ENCODE measurements at regions not wholly inside any gene's neighbourhood (a gene's known extent, or its start where the extent isn't known, plus 50 kb on each side); places are given as distances from the start of the nearest gene placed in this dataset.
"Not testable (repeated sequence)": the region's sequence is repeated elsewhere in the genome, so short reads cannot be mapped to it uniquely, and the experiment has no call there.

DNA sequence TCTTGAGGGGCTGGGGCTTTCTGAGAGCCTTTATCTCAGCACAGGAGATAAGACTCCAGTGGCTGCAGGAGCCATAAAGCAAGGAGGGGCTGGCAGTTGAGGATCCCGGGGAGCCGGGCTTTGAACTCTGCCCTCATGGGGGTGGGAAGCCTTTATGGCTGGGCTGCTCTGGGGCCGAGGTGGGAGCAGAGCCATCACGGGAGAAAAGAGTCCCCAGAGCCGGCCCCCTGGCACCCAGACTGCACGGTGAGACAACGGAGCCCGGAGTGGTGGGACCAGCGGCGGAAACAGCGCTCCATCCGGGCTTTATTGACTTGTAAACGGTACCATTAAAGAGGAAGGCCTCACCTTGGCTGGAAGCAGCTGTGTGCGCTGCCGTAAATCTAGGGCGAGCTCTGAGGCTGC is 162.6 kb downstream of the MYCN start:
- Histone ChIP-seq H3K36me3 (ENCODE audit: control insufficient read depth, insufficient read depth, low read length) (no peaks in the 10 kb centered on the region), H3K9ac (ENCODE audit: low read length) (peak overlapping the region; percentile 66), H3K4me3 (ENCODE audit: low read depth, low read length) (peak overlapping the region; percentile 13; the same call in 1 of the 2 replicates), H3K27me3 (ENCODE audit: control insufficient read depth, insufficient read depth, low read length) (no peaks in the 10 kb centered on the region), H3K9me3 (ENCODE audit: control insufficient read depth, insufficient read depth, low read depth, low read length) (no peaks in the 10 kb centered on the region), H3K27ac (ENCODE audit: low read depth, low read length) (peak overlapping the region; percentile 82), H3K4me1 (ENCODE audit: control insufficient read depth, insufficient read depth, low read length) (peaks cover 73% of the 10 kb centered on the region)

DNA sequence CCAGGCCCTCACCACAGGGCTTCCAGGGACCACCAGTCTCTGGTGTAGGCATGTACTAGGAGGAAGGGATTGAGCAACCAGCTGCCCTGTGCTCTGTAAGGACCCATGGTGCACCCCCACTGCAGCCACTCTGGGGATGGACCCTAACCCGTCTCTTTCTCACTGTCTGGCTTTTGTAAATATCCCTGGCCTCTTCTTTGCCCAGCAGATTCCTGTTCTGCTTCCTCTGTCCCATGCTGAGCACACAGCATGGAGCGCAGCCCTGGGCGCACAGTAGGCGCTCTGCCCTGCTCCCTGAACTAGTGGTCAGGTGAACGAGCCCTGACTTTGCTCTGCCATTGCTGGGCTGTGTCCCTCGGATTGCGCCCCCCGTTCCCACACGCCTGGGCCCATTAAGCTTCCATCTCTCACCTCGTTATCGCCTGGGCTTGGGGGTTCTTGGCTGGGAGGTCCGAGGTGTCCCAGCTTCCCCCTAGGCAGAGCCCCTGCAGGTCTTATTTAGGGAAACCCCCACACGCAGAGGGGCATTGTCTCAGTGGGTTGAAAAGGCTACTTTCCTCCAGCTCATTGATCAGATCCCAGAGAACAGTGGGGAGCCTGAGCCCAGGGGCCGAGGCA is 162.1 kb downstream of the MYCN start:
- H3K4me1 ChIP-seq (ENCODE audit: control insufficient read depth, insufficient read depth, low read length), result peaks cover 73% of the 10 kb centered on the region
- H3K9me3 ChIP-seq (ENCODE audit: control insufficient read depth, insufficient read depth, low read depth, low read length), result no peaks in the 10 kb centered on the region
- no peaks in the 10 kb centered on the region for H3K27me3 ChIP-seq (ENCODE audit: control insufficient read depth, insufficient read depth, low read length)
- H3K36me3 ChIP-seq (ENCODE audit: control insufficient read depth, insufficient read depth, low read length), result no peaks in the 10 kb centered on the region
- peak overlapping the region; percentile 82 for H3K27ac ChIP-seq (ENCODE audit: low read depth, low read length)
- peak overlapping the region; percentile 66 for H3K9ac ChIP-seq (ENCODE audit: low read length)
- H3K4me3 ChIP-seq (ENCODE audit: low read depth, low read length), result no peak overlapping the region

DNA sequence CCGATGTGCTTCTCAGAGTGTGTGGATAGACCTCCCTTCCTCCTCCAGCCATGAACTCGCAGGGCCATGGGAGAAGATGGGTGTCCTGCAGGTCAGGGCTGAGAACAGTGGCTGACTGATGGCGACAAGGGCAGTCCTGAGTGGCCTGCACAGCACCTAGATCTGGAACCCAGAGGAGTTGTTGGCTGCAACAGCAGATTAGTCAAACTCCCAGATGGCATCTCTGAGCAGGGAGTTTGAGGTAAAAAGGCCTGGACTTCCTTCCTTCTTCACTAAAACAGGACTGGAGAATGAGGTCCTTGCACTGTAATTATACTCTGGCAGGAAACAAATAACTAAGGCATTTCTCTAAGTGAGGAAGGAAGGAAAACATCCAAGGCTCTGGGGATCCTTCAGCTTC is 160.8 kb downstream of the MYCN start:
- no peak overlapping the region for H3K9ac ChIP-seq (ENCODE audit: low read length)
- no peaks in the 10 kb centered on the region for H3K27me3 ChIP-seq (ENCODE audit: control insufficient read depth, insufficient read depth, low read length)
- H3K9me3 ChIP-seq (ENCODE audit: control insufficient read depth, insufficient read depth, low read depth, low read length), result no peaks in the 10 kb centered on the region
- H3K27ac ChIP-seq (ENCODE audit: low read depth, low read length), result no peak overlapping the region
- peaks cover 62% of the 10 kb centered on the region for H3K4me1 ChIP-seq (ENCODE audit: control insufficient read depth, insufficient read depth, low read length)
- H3K36me3 ChIP-seq (ENCODE audit: control insufficient read depth, insufficient read depth, low read length), result no peaks in the 10 kb centered on the region
- H3K4me3 ChIP-seq (ENCODE audit: low read depth, low read length), result no peak overlapping the region

- H3K27ac ChIP-seq (ENCODE audit: low read depth, low read length), result no peak overlapping the region
- no peak overlapping the region for H3K9ac ChIP-seq (ENCODE audit: low read length)
- no peaks in the 10 kb centered on the region for H3K27me3 ChIP-seq (ENCODE audit: control insufficient read depth, insufficient read depth, low read length)
- H3K4me3 ChIP-seq (ENCODE audit: low read depth, low read length), result no peak overlapping the region
- H3K36me3 ChIP-seq (ENCODE audit: control insufficient read depth, insufficient read depth, low read length), result no peaks in the 10 kb centered on the region
- peaks cover 51% of the 10 kb centered on the region for H3K4me1 ChIP-seq (ENCODE audit: control insufficient read depth, insufficient read depth, low read length)
- H3K9me3 ChIP-seq (ENCODE audit: control insufficient read depth, insufficient read depth, low read depth, low read length), result no peaks in the 10 kb centered on the region
Measured at GRCh38 chr2:16100006-16100405, 159.7 kb downstream of the MYCN start.

DNA sequence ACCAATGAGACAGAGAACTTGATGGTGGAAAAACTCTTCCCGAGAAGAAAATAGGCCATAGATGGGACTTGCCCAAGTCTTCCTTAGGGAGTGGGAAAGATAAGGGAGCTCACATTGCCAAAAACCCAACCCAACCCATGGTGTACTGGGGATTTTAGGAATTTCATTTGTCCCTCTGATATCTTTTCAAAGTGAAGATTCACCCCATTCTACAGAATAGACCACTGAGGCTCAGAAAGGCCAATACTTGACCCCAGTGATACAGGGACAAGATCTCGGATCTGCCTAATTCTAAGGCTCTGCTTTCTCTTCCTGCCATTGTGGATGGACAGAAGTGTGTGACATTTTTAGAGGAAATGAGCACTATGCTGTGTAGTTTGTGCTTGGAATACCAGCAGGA is 159.0 kb downstream of the MYCN start:
- Histone ChIP-seq H3K9me3 (ENCODE audit: control insufficient read depth, insufficient read depth, low read depth, low read length) (no peaks in the 10 kb centered on the region), H3K27me3 (ENCODE audit: control insufficient read depth, insufficient read depth, low read length) (no peaks in the 10 kb centered on the region), H3K4me3 (ENCODE audit: low read depth, low read length) (no peak overlapping the region), H3K9ac (ENCODE audit: low read length) (no peak overlapping the region), H3K27ac (ENCODE audit: low read depth, low read length) (no peak overlapping the region), H3K4me1 (ENCODE audit: control insufficient read depth, insufficient read depth, low read length) (peaks cover 52% of the 10 kb centered on the region), H3K36me3 (ENCODE audit: control insufficient read depth, insufficient read depth, low read length) (no peaks in the 10 kb centered on the region)

GRCh38 chr2:16096962-16097361 is 156.6 kb downstream of the MYCN start:
- no peaks in the 10 kb centered on the region for H3K9me3 ChIP-seq (ENCODE audit: control insufficient read depth, insufficient read depth, low read depth, low read length)
- no peaks in the 10 kb centered on the region for H3K27me3 ChIP-seq (ENCODE audit: control insufficient read depth, insufficient read depth, low read length)
- no peak overlapping the region for H3K9ac ChIP-seq (ENCODE audit: low read length)
- H3K36me3 ChIP-seq (ENCODE audit: control insufficient read depth, insufficient read depth, low read length), result no peaks in the 10 kb centered on the region
- no peak overlapping the region for H3K4me3 ChIP-seq (ENCODE audit: low read depth, low read length)
- H3K27ac ChIP-seq (ENCODE audit: low read depth, low read length), result no peak overlapping the region
- H3K4me1 ChIP-seq (ENCODE audit: control insufficient read depth, insufficient read depth, low read length), result peaks cover 29% of the 10 kb centered on the region; the same call in 1 of the 2 replicates

DNA sequence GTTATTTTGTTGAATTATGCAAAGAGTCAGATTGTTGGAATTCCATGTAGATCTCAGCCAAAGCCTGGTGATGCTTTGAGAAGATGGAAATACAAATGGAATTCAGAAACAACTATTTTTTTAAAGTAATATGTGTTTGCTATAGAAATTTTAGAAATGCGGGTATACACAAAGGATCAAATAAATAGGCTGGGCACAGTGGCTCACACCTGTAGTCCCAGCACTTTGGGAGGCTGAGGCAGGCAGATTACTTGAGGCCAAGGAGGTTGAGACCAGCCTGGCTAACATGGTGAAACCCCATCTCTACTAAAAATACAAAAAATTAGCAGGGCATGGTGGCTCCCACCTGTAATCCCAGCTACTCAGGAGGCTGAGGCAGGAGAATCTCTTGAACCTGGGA is 155.1 kb downstream of the MYCN start:
- H3K4me1 ChIP-seq (ENCODE audit: control insufficient read depth, insufficient read depth, low read length), result peaks cover 17% of the 10 kb centered on the region; the same call in 1 of the 2 replicates
- not testable (repeated sequence) for H3K36me3 ChIP-seq (ENCODE audit: control insufficient read depth, insufficient read depth, low read length); H3K9ac ChIP-seq (ENCODE audit: low read length); H3K27me3 ChIP-seq (ENCODE audit: control insufficient read depth, insufficient read depth, low read length); H3K4me3 ChIP-seq (ENCODE audit: low read depth, low read length); H3K9me3 ChIP-seq (ENCODE audit: control insufficient read depth, insufficient read depth, low read depth, low read length); H3K27ac ChIP-seq (ENCODE audit: low read depth, low read length)

DNA sequence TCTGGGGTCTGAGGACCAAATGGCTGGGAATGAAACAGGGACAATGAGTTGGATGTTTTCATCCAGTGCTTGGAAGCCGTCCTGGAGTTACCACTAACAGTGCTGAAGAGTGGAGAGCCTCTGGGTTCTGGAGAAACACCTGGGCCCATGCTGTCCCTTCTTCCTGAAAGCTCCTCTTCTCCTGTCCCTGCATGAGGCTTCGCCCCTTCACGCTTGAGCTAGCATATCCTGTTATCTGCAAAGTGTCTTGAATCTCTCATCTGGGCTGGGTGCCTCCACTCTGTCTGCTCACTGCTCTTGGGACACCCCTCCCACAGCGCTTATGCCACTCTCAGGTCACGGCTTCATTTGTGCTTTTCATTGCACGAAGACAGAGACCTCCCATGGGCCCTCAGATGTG is 154.5 kb downstream of the MYCN start:
- H3K9me3 ChIP-seq (ENCODE audit: control insufficient read depth, insufficient read depth, low read depth, low read length), result no peaks in the 10 kb centered on the region
- H3K27me3 ChIP-seq (ENCODE audit: control insufficient read depth, insufficient read depth, low read length), result no peaks in the 10 kb centered on the region
- no peak overlapping the region for H3K9ac ChIP-seq (ENCODE audit: low read length)
- no peaks in the 10 kb centered on the region for H3K36me3 ChIP-seq (ENCODE audit: control insufficient read depth, insufficient read depth, low read length)
- H3K4me1 ChIP-seq (ENCODE audit: control insufficient read depth, insufficient read depth, low read length), result peaks cover 11% of the 10 kb centered on the region; the same call in 1 of the 2 replicates
- no peak overlapping the region for H3K27ac ChIP-seq (ENCODE audit: low read depth, low read length)
- H3K4me3 ChIP-seq (ENCODE audit: low read depth, low read length), result no peak overlapping the region

- peaks cover 7% of the 10 kb centered on the region; the same call in 1 of the 2 replicates for H3K4me1 ChIP-seq (ENCODE audit: control insufficient read depth, insufficient read depth, low read length)
- no peaks in the 10 kb centered on the region for H3K9me3 ChIP-seq (ENCODE audit: control insufficient read depth, insufficient read depth, low read depth, low read length)
- H3K9ac ChIP-seq (ENCODE audit: low read length), result no peak overlapping the region
- H3K27ac ChIP-seq (ENCODE audit: low read depth, low read length), result no peak overlapping the region
- H3K27me3 ChIP-seq (ENCODE audit: control insufficient read depth, insufficient read depth, low read length), result no peaks in the 10 kb centered on the region
- no peaks in the 10 kb centered on the region for H3K36me3 ChIP-seq (ENCODE audit: control insufficient read depth, insufficient read depth, low read length)
- H3K4me3 ChIP-seq (ENCODE audit: low read depth, low read length), result no peak overlapping the region
Measured at GRCh38 chr2:16093639-16094529, 153.5 kb downstream of the MYCN start.

GRCh38 chr2:16092861-16093638 is 152.7 kb downstream of the MYCN start:
- Histone ChIP-seq H3K27me3 (ENCODE audit: control insufficient read depth, insufficient read depth, low read length) (no peaks in the 10 kb centered on the region), H3K9ac (ENCODE audit: low read length) (no peak overlapping the region), H3K9me3 (ENCODE audit: control insufficient read depth, insufficient read depth, low read depth, low read length) (no peaks in the 10 kb centered on the region), H3K27ac (ENCODE audit: low read depth, low read length) (no peak overlapping the region), H3K4me1 (ENCODE audit: control insufficient read depth, insufficient read depth, low read length) (peaks cover 7% of the 10 kb centered on the region; the same call in 1 of the 2 replicates), H3K36me3 (ENCODE audit: control insufficient read depth, insufficient read depth, low read length) (no peaks in the 10 kb centered on the region), H3K4me3 (ENCODE audit: low read depth, low read length) (no peak overlapping the region)
